GM19395 (cell line): ENCODE measurements at regions not wholly inside any gene's neighbourhood (a gene's known extent, or its start where the extent isn't known, plus 50 kb on each side); places are given as distances from the start of the nearest gene placed in this dataset.
"Not testable (repeated sequence)": the region's sequence is repeated elsewhere in the genome, so short reads cannot be mapped to it uniquely, and the experiment has no call there.

Experiments
- ATAC-seq: cut with Tn5 transposase; IDR thresholded peaks from one replicate; pipeline ENCODE4 v1.9.1; 2021; ENCODE audit warnings: mild to moderate bottlenecking, moderate library complexity; ENCODE audit not compliant: unreplicated experiment

DNA sequence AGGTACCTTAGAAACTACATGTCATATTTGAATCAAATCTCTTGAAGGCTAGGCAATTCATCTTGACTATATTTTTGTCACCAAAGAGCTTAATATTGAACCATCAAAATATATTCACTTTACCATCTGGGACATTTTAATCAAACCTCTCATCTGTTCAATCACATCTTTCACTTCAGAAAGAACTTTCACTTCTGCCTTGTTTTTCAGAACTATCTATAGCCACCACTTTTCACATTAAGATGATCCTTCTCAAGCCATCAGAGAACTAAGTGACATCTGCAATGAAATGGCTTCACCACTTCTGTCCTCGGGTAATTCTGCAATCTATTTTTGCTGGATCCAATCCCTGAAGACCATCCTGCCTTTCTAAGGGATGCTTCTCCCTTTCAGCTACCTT lies 57.8 kb downstream of the OR2B2 start:
- ATAC-seq = no peak

DNA sequence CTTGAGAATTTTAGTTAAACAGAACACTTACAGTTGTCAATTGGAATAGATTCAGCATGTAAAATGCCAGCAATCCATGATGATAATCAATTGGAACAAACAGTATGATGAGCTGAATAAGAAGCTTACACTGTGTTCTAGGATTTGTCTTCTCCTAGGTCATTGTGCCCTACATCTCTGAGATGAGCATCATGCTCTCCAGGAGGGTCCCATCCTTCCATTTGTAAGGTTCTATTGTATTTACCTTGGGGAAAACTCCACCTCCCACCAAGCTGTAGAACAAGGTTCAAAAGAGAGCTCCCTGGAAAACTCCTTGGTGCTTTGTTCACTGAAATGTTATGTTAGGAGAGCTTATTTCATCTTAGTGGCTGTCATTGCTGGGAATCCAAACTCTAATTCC lies 60.8 kb downstream of the OR2B2 start:
- no peak for ATAC-seq

DNA sequence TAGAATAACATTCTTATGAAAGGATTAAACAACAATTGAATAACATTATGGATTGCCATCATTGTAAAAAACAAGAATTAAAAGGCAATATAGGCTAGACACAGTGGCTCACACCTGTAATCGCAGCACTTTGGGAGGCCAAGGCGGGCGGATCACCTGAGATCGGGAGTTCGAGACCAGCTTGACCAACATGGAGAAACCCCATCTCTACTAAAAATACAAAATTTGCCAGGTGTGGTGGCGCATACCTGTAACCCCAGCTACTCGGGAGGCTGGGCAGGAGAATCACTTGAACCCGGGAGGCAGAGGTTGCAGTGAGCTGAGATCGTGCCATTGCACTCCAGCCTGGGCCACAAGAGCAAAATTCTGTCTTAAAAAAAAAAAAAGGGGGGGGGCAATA lies 63.2 kb downstream of the OR2B2 start:
- not testable (repeated sequence) for ATAC-seq

DNA sequence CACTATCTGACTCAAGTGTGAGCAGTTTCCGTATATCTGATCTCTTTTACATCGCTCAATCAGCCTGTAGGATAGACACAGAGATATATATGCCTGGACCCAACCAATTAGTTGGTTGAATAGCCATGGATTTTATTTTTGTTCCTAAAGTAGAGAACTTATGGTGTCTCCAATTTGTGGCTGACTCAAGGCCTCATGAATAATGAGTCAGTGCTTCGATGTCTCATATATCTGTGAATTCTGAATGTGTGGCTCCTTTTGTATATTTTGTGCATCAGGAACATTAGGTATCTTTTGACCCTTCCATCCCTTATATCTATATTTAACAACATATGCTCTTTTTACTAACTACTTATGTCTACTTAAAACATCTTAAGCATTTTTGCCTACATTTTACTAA lies 64.5 kb downstream of the OR2B2 start:
- ATAC-seq = no peak

DNA sequence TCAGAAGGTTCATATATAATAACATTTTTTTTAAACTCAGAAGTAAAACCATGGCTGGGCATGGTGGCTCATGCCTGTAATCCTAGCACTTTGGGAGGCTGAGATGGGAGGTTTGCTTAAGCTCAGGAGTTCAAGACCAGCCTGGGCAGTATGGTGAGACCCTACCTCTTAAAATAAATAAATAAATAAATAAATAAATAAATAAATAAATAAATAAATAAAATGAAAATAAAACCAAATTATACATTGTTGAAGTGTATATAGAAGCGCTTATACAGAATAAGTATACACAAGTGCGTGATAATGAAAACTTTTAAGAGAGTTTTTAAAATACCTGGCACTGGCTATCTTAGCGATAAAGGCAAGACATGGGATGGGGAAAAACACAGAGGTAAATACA lies 71.6 kb downstream of the OR2B2 start:
- ATAC-seq = no peak

DNA sequence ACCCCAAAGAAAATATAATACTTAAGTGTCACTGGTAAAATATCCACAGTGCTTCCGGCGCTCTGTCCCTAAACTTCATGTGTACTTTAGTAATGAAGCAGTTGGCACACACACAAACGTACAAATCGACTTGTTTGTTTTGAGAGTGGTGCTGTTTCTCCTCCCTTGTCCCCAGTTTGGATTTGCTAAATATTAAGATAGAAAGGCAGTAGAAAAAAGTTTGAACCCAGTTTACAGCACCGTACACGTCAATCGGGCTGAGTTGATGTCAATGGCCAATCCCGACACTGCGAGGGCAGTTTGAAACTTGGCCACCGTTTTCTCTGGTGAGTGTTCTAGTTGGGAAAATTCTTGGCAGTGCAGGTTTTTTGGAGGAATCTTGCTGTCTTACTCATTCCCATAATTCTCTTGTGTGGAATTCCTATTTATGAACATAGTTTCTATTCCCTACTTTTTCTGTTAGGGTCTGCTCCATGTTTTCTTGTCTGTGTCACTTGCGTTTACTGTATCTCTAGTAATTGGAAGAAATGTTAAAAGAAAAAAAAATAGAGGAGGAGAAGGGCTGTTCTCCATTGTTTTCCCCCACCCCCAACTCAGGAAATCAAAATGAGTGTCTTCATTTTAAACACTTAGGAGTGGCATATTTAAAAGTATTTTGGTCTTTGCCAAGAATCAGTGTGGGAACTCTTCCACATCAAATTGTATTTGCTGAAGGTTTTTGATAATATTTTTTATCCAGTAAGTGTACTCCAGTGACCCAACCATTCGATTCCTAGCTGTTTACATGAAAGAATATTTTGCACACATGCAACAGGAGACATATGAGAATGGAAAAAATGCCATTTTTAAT lies 72.3 kb downstream of the OR2B2 start:
- no peak for ATAC-seq

DNA sequence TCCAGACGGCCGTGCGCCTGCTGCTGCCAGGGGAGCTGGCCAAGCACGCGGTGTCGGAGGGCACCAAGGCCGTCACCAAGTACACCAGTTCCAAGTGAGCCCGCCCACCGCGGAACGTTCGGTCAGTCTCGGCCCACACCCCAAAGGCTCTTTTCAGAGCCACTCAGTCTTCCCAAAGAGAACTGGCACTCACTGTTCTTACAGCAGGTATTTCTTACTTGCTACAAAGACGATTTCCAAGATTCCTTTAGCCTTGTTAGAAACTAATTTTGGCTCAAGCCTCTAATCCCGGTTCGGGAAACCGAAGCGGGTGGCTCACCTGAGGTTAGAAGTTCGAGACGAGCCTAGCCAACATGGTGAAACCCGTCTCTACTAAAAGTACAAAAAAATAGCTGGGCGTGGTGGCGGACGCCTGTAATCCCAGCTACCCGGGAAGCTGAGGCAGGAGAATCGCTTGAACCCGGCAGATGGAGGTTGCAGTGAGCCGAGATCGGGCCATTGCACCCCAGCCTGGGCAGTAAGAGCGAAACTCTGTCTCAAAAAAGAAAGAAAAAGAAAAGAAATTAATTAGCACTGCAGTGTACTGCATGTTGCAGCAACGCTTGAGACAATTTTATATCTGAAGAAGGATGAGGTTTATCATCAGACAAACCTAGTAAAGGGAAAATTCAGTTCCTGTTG lies 73.1 kb downstream of the OR2B2 start:
- no peak for ATAC-seq

DNA sequence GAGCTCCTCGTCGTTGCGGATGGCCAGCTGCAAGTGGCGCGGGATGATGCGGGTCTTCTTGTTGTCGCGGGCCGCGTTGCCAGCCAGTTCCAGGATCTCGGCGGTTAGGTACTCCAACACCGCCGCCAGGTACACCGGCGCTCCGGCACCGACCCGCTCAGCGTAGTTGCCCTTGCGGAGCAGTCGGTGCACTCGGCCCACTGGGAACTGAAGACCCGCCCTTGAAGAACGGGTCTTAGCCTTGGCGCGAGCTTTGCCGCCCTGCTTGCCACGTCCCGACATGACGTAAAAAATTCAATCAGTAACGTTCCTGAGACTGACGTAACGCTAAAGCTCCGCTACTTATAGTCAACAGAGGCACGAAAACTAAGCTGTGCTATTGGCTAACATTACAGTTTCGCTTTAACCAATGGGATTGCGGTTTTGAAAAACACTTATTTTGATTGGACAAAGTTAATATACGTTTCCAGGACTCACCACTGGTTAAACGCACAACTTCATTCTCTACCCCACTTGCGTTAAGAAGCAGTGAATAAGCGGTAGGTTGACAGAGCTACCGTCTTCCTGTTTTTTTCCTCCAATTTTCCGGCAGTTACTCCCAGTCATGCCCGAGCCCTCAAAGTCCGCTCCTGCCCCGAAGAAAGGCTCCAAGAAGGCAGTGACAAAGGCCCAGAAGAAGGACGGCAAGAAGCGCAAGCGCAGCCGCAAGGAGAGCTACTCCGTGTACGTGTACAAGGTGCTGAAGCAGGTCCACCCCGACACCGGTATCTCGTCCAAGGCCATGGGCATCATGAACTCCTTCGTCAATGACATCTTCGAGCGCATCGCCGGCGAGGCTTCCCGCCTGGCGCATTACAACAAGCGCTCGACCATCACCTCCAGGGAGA lies 73.9 kb downstream of the OR2B2 start:
- ATAC-seq = peak; percentile 78

DNA sequence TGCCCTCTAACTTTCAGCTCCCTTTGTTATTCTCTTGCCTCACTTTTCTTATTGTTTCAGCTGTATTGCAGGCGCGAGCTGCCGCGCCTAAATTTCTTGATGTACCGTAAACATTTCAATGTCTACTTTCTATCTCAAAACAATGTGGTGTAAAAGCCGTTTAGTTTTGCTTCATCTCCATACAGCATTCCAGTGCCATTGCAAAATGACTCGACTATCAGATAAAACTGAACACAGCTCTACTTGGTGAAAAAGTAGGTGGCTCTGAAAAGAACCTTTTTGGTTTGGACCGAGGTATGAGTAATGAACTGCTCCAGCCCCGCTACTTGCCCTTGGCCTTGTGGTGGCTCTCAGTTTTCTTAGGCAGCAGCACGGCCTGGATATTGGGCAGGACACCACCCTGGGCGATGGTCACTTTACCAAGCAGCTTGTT lies 74.6 kb downstream of the OR2B2 start:
- peak; percentile 10 for ATAC-seq

DNA sequence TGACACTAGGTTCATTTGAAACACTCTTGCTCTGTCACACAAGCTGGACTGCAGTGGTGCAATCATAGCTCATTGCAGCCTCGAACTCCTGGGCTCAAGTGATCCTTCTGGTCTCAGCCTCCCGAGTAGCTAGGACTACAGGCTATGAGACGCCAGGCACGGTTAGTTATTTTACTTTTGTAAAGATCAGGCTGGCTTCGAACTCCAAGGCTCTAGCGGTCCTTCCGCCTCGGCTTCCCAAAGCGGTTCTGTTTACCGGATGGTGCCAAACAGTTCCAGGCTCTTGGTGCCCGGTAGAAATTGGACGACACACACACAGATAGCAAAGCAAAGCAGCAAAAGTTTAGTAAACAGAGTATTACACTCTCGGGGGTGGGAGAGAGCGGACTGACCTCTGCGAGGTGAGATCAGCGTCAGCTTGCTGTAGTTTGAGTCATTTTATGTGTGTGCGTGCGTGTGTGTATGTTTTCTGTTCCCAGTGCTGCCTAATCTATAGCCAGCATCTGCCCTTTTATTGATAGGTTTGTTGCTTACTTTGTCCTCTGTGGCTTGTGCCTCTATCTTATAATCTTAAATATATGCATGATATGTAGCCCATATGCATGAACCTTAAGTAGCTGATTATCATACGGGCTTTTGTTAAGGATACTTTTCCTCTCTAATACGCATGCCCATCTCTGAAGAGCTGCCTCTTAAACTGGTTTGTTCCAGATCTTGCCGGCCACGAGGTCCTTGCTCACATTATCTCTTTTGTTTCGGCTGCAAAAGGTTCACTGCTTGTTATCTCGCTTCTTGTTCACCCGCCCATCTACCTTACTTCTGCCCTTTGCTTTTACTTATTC lies 75.2 kb downstream of the OR2B2 start:
- ATAC-seq = peak; percentile 43

DNA sequence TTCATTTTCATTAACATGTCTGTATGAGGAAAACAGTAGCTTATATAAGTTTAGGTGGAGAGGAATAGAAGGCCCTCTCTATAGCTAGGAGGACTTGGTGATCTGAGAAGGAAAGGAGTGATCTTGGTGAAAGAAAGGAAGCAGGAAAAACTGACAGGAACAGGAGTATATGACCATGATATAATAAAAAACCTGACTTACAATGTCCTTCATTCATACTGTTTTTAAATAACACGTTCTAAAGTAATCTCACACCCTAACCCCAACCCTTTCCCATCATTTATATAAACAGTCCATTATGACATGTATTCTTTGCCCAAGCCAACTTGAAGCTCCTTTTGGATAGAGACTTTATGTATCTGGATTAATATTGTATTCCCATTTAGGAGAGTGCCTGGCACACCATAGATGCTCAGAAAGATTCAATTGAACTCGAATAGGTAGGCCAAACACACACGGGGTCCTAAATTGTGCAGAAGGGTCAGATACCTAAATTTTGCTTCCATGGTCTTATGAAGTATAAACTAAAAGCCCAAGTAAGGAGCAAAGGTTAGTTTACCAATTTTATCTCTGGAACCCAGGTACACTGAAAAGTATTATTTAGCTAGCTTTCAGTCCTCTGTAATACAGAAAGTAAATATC lies 75.9 kb downstream of the OR2B2 start:
- no peak for ATAC-seq

DNA sequence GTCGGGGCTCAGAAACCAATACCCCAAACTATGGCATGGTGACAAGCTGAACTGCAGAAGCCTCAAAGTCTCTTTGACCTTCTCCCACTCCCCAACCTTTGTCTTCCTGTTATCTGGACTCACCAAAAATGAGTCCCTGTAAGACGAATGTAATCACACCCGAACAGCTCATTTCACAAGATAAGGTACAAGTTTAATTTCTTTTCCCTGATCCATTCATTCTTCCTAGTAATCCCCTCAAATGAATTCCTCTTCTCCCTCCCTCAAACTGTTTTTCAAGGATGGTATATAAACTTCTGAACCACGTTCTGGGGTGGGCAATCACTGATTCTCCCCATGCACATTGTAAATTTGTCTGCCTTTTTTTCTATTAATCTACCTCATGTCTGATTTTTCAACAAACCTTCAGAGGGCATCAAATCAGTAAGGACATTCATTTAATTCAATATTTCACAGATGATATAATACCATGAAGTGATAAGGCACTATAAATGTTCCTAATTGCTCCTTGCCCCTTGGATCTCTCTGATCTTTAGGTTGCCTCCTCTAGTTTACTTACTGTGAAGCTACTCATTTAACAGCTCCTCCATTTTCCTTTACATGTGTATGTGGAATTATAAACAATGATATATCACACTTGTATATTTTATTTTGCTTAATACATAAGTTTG lies 77.2 kb downstream of the OR2B2 start:
- ATAC-seq = no peak

DNA sequence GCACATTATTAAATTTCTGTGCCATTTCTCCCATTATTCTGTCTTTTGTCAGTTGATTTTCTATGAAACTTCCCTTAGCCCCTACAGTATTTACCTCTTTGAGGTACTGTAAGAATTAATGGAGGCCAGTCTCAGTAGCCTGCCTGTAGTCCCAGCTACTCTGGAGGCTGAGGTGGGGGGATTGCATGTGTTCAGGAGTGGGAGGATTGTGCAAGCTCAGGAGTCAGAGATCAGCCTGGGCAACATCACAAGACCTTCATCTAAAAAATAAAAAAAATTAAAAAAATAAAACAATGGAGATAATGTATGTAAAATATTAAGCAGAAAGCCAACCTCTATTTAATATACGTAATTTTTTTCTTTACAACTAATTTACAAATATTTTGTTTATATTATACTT lies 77.8 kb downstream of the OR2B2 start:
- no peak for ATAC-seq

DNA sequence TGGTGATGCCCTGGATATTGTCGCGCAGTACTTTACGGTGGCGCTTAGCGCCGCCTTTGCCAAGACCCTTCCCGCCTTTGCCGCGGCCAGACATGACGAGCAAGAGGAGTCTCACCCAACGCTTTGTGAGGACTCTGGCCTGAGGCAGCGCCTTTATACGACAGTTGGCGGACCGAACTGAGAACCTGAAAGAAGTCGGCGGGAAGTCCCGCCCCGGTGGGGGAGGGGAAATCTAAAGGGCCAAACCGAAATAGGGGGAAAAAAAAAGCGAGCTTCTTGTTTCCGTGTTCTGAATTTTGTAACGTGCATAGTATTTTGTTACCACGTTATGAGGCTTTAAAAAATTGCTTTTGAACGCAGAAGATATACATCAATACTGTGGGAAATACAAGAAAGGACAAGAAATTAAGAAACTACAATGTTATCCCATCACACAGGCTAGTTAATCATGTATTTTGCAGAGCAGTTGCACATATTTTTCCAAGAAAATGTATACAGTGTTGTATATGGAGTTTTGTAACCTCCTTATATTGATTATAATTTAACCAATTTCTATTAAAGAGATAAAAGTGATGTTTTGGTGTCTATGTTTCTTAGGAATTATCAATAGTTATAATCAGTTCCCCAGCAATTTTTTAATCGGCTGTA lies 80.6 kb downstream of the OR2B2 start:
- ATAC-seq = peak; percentile 88

DNA sequence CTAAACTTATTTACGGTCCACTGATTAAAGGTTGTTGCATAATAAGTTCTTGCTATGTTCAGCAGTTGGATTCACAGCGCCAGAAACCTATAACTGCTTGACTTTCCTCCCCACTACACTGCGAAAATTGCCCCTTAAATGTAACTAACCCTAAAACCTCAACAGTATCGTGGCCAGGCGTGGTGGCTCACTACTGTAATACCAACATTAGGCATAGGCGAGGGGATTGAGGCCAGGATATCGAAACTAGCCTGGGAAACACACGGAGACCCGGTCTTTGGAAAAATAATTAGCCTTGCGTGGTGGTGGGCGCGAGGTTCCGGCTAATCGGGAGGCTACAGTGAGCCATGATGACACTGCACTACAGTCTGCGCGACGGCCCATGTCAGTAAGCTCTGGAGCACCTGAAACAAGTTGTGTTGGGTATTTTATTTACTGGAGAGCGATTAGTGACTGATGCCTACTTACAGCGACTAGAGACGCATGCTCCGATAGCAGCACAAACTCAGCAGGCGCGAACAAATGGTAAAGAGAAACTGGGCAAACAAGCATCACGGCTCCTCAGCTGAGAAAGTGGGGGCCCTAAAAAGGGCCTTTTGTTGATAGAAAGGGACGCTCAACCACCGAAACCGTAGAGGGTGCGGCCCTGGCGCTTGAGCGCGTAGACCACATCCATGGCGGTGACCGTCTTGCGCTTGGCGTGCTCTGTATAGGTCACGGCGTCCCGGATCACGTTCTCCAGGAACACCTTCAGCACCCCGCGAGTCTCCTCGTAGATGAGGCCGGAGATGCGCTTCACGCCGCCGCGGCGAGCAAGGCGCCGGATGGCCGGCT lies 81.4 kb downstream of the OR2B2 start:
- peak; percentile 73 for ATAC-seq

DNA sequence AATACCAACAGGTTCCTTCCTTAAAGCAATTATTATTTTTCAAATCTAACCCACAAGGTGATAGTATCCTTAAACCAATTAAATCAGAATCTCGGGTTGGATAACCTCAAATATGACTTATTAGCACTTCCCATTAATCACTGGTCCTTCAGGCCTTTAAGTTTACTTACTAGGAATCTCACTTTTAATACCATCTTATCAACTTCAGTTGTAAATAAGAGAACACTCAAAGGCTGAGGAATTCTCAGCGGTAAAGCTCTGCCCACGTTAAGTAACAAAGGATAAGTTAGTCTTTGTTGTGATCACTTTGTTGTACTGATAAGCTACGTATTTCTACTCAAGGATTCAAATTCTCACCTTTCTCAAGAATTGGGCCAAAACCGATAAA lies 82.0 kb downstream of the OR2B2 start:
- no peak for ATAC-seq

DNA sequence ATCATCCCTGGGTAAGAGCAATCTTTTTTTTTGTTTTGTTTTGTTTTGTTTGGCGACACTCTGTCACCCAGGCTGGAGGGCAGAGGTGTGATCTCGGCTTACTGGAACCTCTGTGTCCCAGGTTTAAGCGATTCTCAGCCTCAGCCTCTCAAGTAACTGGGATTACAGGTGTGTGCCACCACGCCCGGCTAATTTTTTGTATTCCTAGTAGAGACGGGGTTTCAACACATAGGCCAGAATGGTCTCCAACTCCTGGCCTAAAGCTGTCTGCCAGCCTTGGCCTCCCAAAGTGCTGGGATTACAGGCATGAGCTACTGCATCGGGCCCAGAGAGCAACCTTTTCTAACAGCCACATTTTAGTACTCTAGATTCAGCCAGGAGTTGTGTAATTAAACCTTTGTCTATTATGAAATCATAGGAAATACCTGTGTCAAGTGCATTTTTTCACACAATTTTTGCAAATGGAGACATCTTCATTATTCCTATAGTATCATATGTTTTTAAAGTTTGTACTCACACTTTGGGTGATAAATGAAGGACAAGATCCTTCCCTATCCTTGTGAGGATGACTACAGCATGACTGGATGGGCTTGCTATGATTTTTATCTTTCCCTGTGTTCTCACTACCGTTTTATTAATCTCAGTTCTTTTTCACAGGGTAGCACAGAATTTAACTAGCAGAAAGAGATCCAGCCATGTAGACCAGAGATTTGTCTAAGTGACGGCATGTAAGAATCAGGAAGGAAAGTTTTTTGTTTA lies 82.6 kb downstream of the OR2B2 start:
- no peak for ATAC-seq
